Thoracic aorta (tissue), 2 donors: ENCODE measurements at regions not wholly inside any gene's neighbourhood (a gene's known extent, or its start where the extent isn't known, plus 50 kb on each side); places are given as distances from the start of the nearest gene placed in this dataset.

ENCODE experiments used
- ATAC-seq: fragments of 150-250 bp; one replicate; pipeline ENCODE4 v1.8.0; 2017; ENCODE audit warnings: low read depth; ENCODE audit not compliant: insufficient number of reproducible peaks, low FRiP score
- DNase-seq: peaks from one replicate; pipeline ENCODE4 v3.0.0-alpha.2; 2020; ENCODE audit warnings: low spot score
- H3K27ac ChIP-seq, 2 donors: fragments of 200-600 bp; sonication (generic); 1 replicate in 1 of 2; 2 replicates in 1 of 2; pipeline ENCODE4 v1.5.1; 2016; ENCODE audit warnings: mild to moderate bottlenecking in 2 of 2, moderate library complexity in 2 of 2
- H3K27me3 ChIP-seq: fragments of 200-600 bp; sonication (generic); replicated peaks from 2 replicates; pipeline ENCODE4 v1.6.0; 2016; ENCODE audit warnings: mild to moderate bottlenecking; ENCODE audit not compliant: insufficient read depth
- H3K36me3 ChIP-seq: fragments of 200-600 bp; sonication (generic); one replicate; pipeline ENCODE4 v1.5.1; 2016
- H3K4me1 ChIP-seq, 2 donors: fragments of 200-600 bp; sonication (generic); 1 replicate in 1 of 2; 2 replicates in 1 of 2; pipeline versions ENCODE4 v1.5.1 to v1.6.0; 2016; ENCODE audit warnings: low read depth in 2 of 2, mild to moderate bottlenecking in 1 of 2; ENCODE audit not compliant: control insufficient read depth in 1 of 2
- H3K4me3 ChIP-seq: fragments of 200-600 bp; sonication (generic); 2 replicates; pipeline ENCODE4 v1.5.1; 2016; ENCODE audit warnings: mild to moderate bottlenecking
- H3K9me3 ChIP-seq: fragments of 200-600 bp; sonication (generic); 2 replicates; pipeline ENCODE4 v1.5.1; 2016
- TF ChIP-seq, protein P1 (sequence below): fragments of 200-600 bp; sonication (generic); IDR thresholded peaks from one replicate; pipeline ENCODE4 v1.5.1; 2019; ENCODE audit warnings: antibody characterized with exemption

GRCh38 chr5:54702470-54702869 is 184.9 kb downstream of the SNX18 start:
- Histone ChIP-seq H3K9me3 (no peaks in the 10 kb centered on the region), H3K4me3 (peak overlapping the region; percentile 57), H3K27me3 (no peaks in the 10 kb centered on the region), H3K27ac (peak overlapping the region; percentile 73 to 92), H3K36me3 (no peaks in the 10 kb centered on the region), H3K4me1 (peaks cover 38 to 89% of the 10 kb centered on the region in 2 donors)
- DNase-seq (no peak), ATAC-seq (no peak)
- TF ChIP-seq, protein P1, sequence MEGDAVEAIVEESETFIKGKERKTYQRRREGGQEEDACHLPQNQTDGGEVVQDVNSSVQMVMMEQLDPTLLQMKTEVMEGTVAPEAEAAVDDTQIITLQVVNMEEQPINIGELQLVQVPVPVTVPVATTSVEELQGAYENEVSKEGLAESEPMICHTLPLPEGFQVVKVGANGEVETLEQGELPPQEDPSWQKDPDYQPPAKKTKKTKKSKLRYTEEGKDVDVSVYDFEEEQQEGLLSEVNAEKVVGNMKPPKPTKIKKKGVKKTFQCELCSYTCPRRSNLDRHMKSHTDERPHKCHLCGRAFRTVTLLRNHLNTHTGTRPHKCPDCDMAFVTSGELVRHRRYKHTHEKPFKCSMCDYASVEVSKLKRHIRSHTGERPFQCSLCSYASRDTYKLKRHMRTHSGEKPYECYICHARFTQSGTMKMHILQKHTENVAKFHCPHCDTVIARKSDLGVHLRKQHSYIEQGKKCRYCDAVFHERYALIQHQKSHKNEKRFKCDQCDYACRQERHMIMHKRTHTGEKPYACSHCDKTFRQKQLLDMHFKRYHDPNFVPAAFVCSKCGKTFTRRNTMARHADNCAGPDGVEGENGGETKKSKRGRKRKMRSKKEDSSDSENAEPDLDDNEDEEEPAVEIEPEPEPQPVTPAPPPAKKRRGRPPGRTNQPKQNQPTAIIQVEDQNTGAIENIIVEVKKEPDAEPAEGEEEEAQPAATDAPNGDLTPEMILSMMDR, result no peak

GRCh38 chr5:54700986-54701578 is 183.5 kb downstream of the SNX18 start:
- Histone ChIP-seq H3K36me3 (no peaks in the 10 kb centered on the region), H3K4me3 (no peak overlapping the region), H3K27ac (peak overlapping the region; percentile 73 to 92), H3K27me3 (no peaks in the 10 kb centered on the region), H3K4me1 (peaks cover 52 to 94% of the 10 kb centered on the region in 2 donors), H3K9me3 (no peaks in the 10 kb centered on the region)
- TF ChIP-seq, protein P1, result no peak
- peak; percentile 75 for DNase-seq
- ATAC-seq, result peak; percentile 90

GRCh38 chr5:54696931-54697330 is 179.4 kb downstream of the SNX18 start:
- DNase-seq (no peak), ATAC-seq (no peak)

GRCh38 chr5:54696346-54696745 is 178.8 kb downstream of the SNX18 start:
- TF ChIP-seq, protein P1, result no peak
- no peaks in the 10 kb centered on the region for H3K9me3 ChIP-seq
- no peak overlapping the region for H3K4me3 ChIP-seq
- peak overlapping the region; percentile 68 to 87 for H3K27ac ChIP-seq
- ATAC-seq, result no peak
- peaks cover 37 to 96% of the 10 kb centered on the region in 2 donors for H3K4me1 ChIP-seq
- no peak for DNase-seq
- H3K36me3 ChIP-seq, result no peaks in the 10 kb centered on the region
- no peaks in the 10 kb centered on the region for H3K27me3 ChIP-seq

More at GRCh38 chr5:54696931-54697330, 179.4 kb downstream of the SNX18 start:
- peak overlapping the region; percentile 68 to 87 for H3K27ac ChIP-seq
- no peaks in the 10 kb centered on the region for H3K27me3 ChIP-seq
- no peaks in the 10 kb centered on the region for H3K36me3 ChIP-seq
- H3K9me3 ChIP-seq, result no peaks in the 10 kb centered on the region
- no peak overlapping the region for H3K4me3 ChIP-seq
- peaks cover 37 to 96% of the 10 kb centered on the region in 2 donors for H3K4me1 ChIP-seq
- TF ChIP-seq, protein P1, result no peak

DNA sequence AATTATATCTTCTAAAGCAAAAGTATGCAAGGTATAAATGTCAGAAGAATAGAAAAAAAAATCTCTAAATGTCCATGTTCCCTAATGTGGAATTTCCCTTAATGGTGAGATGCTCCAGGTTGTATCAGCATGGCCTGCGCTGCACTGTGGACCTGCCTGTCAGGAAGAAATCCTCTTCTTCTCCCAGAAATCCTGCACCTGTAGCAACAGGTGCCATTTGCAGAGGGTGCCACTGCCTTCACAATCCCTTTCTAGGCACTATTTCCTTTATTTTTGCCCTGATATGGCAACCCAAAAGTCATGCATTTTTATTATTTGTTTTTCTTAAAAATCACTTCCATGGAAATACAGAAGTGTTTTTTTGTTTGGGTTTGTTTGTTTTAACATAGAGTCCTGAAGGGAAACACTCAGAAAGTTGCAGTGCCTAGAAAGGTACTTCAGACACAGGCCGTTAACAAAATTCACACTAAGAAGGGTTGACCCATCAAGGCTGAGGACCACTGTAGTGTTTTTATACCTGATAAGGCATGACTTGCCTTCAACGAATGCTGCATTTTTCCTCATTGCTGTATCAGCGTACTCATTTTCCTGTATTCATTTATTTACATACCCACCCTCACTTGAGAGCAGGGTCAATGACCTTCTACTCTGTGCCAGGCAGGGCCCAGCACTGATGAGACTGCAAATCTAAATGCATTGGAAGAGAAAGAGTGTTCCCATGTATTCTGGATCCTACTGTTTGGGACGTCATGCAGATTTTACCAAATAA is 177.8 kb downstream of the SNX18 start:
- DNase-seq, result no peak
- no peaks in the 10 kb centered on the region for H3K27me3 ChIP-seq
- peaks cover 47 to 97% of the 10 kb centered on the region in 2 donors for H3K4me1 ChIP-seq
- H3K27ac ChIP-seq, result peak overlapping the region; percentile 68 to 87
- no peaks in the 10 kb centered on the region for H3K9me3 ChIP-seq
- no peak overlapping the region for H3K4me3 ChIP-seq
- no peaks in the 10 kb centered on the region for H3K36me3 ChIP-seq
- TF ChIP-seq, protein P1, result no peak
- no peak for ATAC-seq
